A673 (cell line): ENCODE measurements at regions not wholly inside any gene's neighbourhood (a gene's known extent, or its start where the extent isn't known, plus 50 kb on each side); places are given as distances from the start of the nearest gene placed in this dataset.

Experiments used
- EZH2 ChIP-seq: fragments of 200-600 bp; sonication (generic); IDR thresholded peaks from 2 replicates; pipeline ENCODE4 v1.6.1; 2017; ENCODE audit warnings: borderline replicate concordance, low read depth, mild to moderate bottlenecking, mixed read lengths, antibody characterized with exemption, low read length; ENCODE audit not compliant: poor library complexity, severe bottlenecking
- TF ChIP-seq, protein P1 (sequence below): fragments of 300-800, 200-600 bp; sonication (generic); conservative IDR thresholded peaks from 2 replicates; pipeline ENCODE4 v1.5.1; 2017; ENCODE audit warnings: low read depth, mild to moderate bottlenecking, antibody characterized with exemption, low read length, moderate library complexity, mixed read lengths

DNA sequence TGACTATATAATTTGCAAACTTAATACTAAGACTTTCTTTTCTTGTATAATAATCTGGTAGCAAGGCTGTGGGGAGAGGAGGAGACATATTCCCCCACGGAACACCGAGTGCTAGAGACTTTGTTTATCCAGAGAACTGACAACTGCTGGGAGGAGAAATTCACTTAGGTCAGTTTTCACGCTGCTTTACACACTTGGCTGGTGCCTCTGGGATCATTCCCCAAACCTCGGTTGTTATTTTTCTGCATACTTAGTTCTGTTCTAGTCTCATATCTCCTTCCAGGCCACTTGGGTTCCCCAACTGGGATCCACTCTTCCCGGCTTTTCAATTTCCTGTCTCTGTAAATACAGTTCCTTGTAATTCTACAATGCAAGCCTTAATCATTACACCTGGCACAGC, 238.2 kb upstream of the ADAMTS16 start:
- TF ChIP-seq, protein P1, sequence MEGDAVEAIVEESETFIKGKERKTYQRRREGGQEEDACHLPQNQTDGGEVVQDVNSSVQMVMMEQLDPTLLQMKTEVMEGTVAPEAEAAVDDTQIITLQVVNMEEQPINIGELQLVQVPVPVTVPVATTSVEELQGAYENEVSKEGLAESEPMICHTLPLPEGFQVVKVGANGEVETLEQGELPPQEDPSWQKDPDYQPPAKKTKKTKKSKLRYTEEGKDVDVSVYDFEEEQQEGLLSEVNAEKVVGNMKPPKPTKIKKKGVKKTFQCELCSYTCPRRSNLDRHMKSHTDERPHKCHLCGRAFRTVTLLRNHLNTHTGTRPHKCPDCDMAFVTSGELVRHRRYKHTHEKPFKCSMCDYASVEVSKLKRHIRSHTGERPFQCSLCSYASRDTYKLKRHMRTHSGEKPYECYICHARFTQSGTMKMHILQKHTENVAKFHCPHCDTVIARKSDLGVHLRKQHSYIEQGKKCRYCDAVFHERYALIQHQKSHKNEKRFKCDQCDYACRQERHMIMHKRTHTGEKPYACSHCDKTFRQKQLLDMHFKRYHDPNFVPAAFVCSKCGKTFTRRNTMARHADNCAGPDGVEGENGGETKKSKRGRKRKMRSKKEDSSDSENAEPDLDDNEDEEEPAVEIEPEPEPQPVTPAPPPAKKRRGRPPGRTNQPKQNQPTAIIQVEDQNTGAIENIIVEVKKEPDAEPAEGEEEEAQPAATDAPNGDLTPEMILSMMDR: no peak
- TF ChIP-seq EZH2: no peak
